Ovary (tissue), 3 donors: ENCODE measurements at regions not wholly inside any gene's neighbourhood (a gene's known extent, or its start where the extent isn't known, plus 50 kb on each side); places are given as distances from the start of the nearest gene placed in this dataset.

Experiments
- CTCF ChIP-seq, 3 donors: fragments of 450-650 bp in 2 of 3; fragments of 200-600 bp in 1 of 3; IDR thresholded peaks; one replicate each; pipeline versions ENCODE4 v1.5.1 to v1.8.0; 2016 to 2022; ENCODE audit warnings: antibody characterized with exemption in 3 of 3, mild to moderate bottlenecking in 1 of 3
- EP300 ChIP-seq: sonication (generic); formaldehyde crosslinking; IDR thresholded peaks from one replicate; pipeline ENCODE4 v1.6.1; 2017; ENCODE audit warnings: antibody characterized with exemption
- POLR2A ChIP-seq: fragments of 450-650 bp; IDR thresholded peaks from one replicate; pipeline ENCODE4 v1.6.1; 2017; ENCODE audit warnings: antibody characterized with exemption, mild to moderate bottlenecking, moderate library complexity
- donor health status: DM: no; HTN: no; CAD: no.

- no peak for TF ChIP-seq CTCF (IDR thresholded peaks at IDR 0.05)
- TF ChIP-seq POLR2A, result no peak
- no peak for TF ChIP-seq EP300
These were observed 216.9 kb upstream of the NRIP1 start for GRCh38 chr21:15281714-15282113.
